ENCODE measurements at regions not wholly inside any gene's neighbourhood (a gene's known extent, or its start where the extent isn't known, plus 50 kb on each side); places are given as distances from the start of the nearest gene placed in this dataset.

DNA sequence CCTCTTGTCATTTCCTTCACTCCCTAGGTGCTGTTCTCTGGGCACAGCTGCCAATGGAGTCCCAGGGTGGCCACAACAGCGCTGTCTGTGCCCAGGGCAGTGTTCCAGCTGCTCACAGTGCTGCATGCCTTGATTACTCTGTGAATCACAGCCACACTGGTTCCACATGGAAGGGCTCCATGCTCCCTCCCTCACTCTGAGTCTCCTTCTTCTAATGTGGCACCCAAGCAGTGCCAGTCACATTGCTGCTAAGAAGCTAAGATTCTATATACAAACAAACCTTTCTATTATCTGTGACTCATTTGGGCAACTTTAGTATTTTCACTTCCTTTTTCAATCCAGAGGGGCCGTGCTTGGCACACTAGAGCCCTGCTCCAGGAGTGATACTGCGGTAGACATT lies 248.7 kb downstream of the TDRD3 start:
- Histone ChIP-seq H3K4me3 (no peak overlapping the region), H3K27me3 (peaks cover 9% of the 10 kb centered on the region), H3K36me3 (no peaks in the 10 kb centered on the region), H3K27ac (no peak overlapping the region), H3K4me1 (no peaks in the 10 kb centered on the region), H3K9me3 (peaks cover 0 to 9% (median 0%) of the 10 kb centered on the region in 3 donors)
- ATAC-seq = no peak
- TF ChIP-seq POLR2A (IDR thresholded peaks at IDR 0.05) = no peak
- TF ChIP-seq POLR2AphosphoS5 (IDR thresholded peaks at IDR 0.05) = no peak
- no peak for TF ChIP-seq CTCF (IDR thresholded peaks at IDR 0.05)
- WGBS, 2 donors (ENCODE audit: low coverage in 1 of 2) = 93 to 100% methylated on average over 1 to 2 of the region's 3 CpGs

- WGBS, 2 donors (ENCODE audit: low coverage in 1 of 2) = 22 to 26% methylated on average over 3 to 4 of the region's 4 CpGs
- TF ChIP-seq POLR2A (IDR thresholded peaks at IDR 0.05) (no peak), EP300 (IDR thresholded peaks at IDR 0.05) (no peak), CTCF (IDR thresholded peaks at IDR 0.05) (no peak), POLR2AphosphoS5 (IDR thresholded peaks at IDR 0.05) (no peak)
- H3K4me3 ChIP-seq = no peak overlapping the region
- no peaks in the 10 kb centered on the region for H3K36me3 ChIP-seq
- peaks cover 9% of the 10 kb centered on the region for H3K27me3 ChIP-seq
- no peak overlapping the region for H3K27ac ChIP-seq
- no peak for ATAC-seq
- no peaks in the 10 kb centered on the region for H3K4me1 ChIP-seq
- peaks cover 0 to 9% (median 0%) of the 10 kb centered on the region in 3 donors for H3K9me3 ChIP-seq
Observed at GRCh38 chr13:60642552-60642951, 245.5 kb downstream of the TDRD3 start.

- H3K36me3 ChIP-seq = no peaks in the 10 kb centered on the region
- WGBS, 2 donors (ENCODE audit: low coverage in 1 of 2) = 60 to 66% methylated on average over 5 of the region's 5 CpGs
- H3K4me1 ChIP-seq = no peaks in the 10 kb centered on the region
- no peaks in the 10 kb centered on the region for H3K27me3 ChIP-seq
- TF ChIP-seq CTCF (IDR thresholded peaks at IDR 0.05) = no peak
- TF ChIP-seq EP300 (IDR thresholded peaks at IDR 0.05) = no peak
- TF ChIP-seq POLR2A (IDR thresholded peaks at IDR 0.05) = no peak
- TF ChIP-seq POLR2AphosphoS5 (IDR thresholded peaks at IDR 0.05) = no peak
- H3K27ac ChIP-seq = no peak overlapping the region
- H3K9me3 ChIP-seq = no peaks in the 10 kb centered on the region
- no peak overlapping the region for H3K4me3 ChIP-seq
- ATAC-seq = no peak
Observed at GRCh38 chr13:60629158-60629557, 232.1 kb downstream of the TDRD3 start.

DNA sequence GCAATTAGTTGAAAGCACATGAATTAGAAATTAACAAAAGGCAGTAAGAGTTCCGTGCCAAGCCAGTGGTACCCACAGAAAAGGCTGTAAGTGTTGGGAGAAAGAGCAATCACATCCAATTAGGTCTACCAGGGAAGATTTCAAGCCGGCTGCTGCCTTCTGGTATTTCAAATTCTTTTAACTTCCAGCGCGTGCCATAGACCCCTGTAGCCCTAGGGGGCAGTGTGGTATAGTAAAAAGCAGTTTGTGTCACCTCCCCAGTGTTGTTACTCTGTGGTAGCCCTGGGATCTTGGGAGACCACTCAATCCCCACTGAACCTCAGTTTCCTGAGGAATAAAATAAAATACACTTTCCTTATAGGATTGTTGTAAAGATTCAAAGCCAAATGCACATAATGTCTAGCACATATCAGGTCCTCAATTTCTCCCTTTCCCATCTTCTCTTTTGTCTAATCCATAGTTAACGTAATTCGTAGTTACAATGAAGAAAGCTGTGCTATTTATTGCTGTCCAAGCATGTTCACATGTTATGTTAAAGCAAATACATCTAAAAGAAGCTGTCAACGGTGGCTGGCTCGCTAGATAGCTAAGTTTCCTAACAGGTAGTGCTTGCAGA lies 230.2 kb downstream of the TDRD3 start:
- Histone ChIP-seq H3K27ac (no peak overlapping the region), H3K27me3 (no peaks in the 10 kb centered on the region), H3K9me3 (no peaks in the 10 kb centered on the region), H3K4me1 (no peaks in the 10 kb centered on the region), H3K4me3 (no peak overlapping the region), H3K36me3 (no peaks in the 10 kb centered on the region)
- TF ChIP-seq POLR2A (IDR thresholded peaks at IDR 0.05) (no peak), POLR2AphosphoS5 (IDR thresholded peaks at IDR 0.05) (no peak), CTCF (IDR thresholded peaks at IDR 0.05) (peak in 2 of 4 experiments; percentile 12 to 51), EP300 (IDR thresholded peaks at IDR 0.05) (no peak)
- no peak for ATAC-seq
- WGBS, 2 donors (ENCODE audit: low coverage in 1 of 2) = 46 to 63% methylated on average over 6 to 8 of the region's 8 CpGs

Small RNA genes lying in the stretch of these regions (small RNA-seq; reads per million reads assigned to genes)
- gene MIR3169 = 0 reads per million in 4 donors
- gene RNY3P5 = 0 reads per million in 4 donors

All from gastroesophageal sphincter (tissue), 4 donors.